ENCODE measurements at regions not wholly inside any gene's neighbourhood (a gene's known extent, or its start where the extent isn't known, plus 50 kb on each side); places are given as distances from the start of the nearest gene placed in this dataset.
"Not testable (repeated sequence)": the region's sequence is repeated elsewhere in the genome, so short reads cannot be mapped to it uniquely, and the experiment has no call there.

- DNase-seq, result not testable (repeated sequence)
Observed at GRCh38 chr4:115178687-115179086, 65.3 kb upstream of the NDST4 start.

GRCh38 chr4:115171220-115171619, 57.8 kb upstream of the NDST4 start:
- DNase-seq, result no peak

- no peak for DNase-seq
Observed at GRCh38 chr4:115165503-115165902, 52.1 kb upstream of the NDST4 start.
